ENCODE measurements at regions not wholly inside any gene's neighbourhood (a gene's known extent, or its start where the extent isn't known, plus 50 kb on each side); places are given as distances from the start of the nearest gene placed in this dataset.

GRCh38 chr15:25188551-25189101 is 233.8 kb downstream of the SNRPN start:
- H3K27ac ChIP-seq, result no peak overlapping the region
- TF ChIP-seq CTCF (IDR thresholded peaks at IDR 0.05), result no peak
- TF ChIP-seq ZFX (IDR thresholded peaks at IDR 0.05; ENCODE audit: borderline replicate concordance), result no peak

GRCh38 chr15:25189551-25189950 is 234.8 kb downstream of the SNRPN start:
- TF ChIP-seq ZFX (IDR thresholded peaks at IDR 0.05; ENCODE audit: borderline replicate concordance) (no peak), CTCF (IDR thresholded peaks at IDR 0.05) (no peak)
- no peak overlapping the region for H3K27ac ChIP-seq

- H3K27ac ChIP-seq, result no peak overlapping the region
- TF ChIP-seq ZFX (IDR thresholded peaks at IDR 0.05; ENCODE audit: borderline replicate concordance) (no peak), CTCF (IDR thresholded peaks at IDR 0.05) (no peak)
These were observed 237.9 kb downstream of the SNRPN start for GRCh38 chr15:25192651-25193050.

GRCh38 chr15:25207369-25207768 is 231.5 kb downstream of the UBE3A start:
- no peak overlapping the region for H3K27ac ChIP-seq
- TF ChIP-seq ZFX (IDR thresholded peaks at IDR 0.05; ENCODE audit: borderline replicate concordance), result no peak
- TF ChIP-seq CTCF (IDR thresholded peaks at IDR 0.05), result no peak

- no peak for TF ChIP-seq ZFX (IDR thresholded peaks at IDR 0.05; ENCODE audit: borderline replicate concordance)
- TF ChIP-seq CTCF (IDR thresholded peaks at IDR 0.05), result no peak
These were observed 230.1 kb downstream of the UBE3A start for GRCh38 chr15:25208735-25209134.

GRCh38 chr15:25220834-25221233 is 218.0 kb downstream of the UBE3A start:
- H3K27ac ChIP-seq, result no peak overlapping the region
- TF ChIP-seq ZFX (IDR thresholded peaks at IDR 0.05; ENCODE audit: borderline replicate concordance) (no peak), CTCF (IDR thresholded peaks at IDR 0.05) (no peak)

More at GRCh38 chr15:25208735-25209134, 230.1 kb downstream of the UBE3A start:
- no peak overlapping the region for H3K27ac ChIP-seq

GRCh38 chr15:25224396-25224795 is 214.4 kb downstream of the UBE3A start:
- no peak overlapping the region for H3K27ac ChIP-seq
- TF ChIP-seq ZFX (IDR thresholded peaks at IDR 0.05; ENCODE audit: borderline replicate concordance) (no peak), CTCF (IDR thresholded peaks at IDR 0.05) (no peak)
